Liver (tissue), 8 donors: ENCODE measurements at regions not wholly inside any gene's neighbourhood (a gene's known extent, or its start where the extent isn't known, plus 50 kb on each side); places are given as distances from the start of the nearest gene placed in this dataset.

Source experiments
- DNase-seq: peaks from one replicate; pipeline ENCODE4 v3.0.0-alpha.2; 2017; ENCODE audit warnings: low spot score
- H3K27ac ChIP-seq, 2 donors: one replicate each; pipeline ENCODE4 v1.7.0; 2013; ENCODE audit warnings: inconsistent platforms in 2 of 2, low read length in 2 of 2, control low read depth in 1 of 2, low read depth in 1 of 2, mild to moderate bottlenecking in 1 of 2
- H3K27me3 ChIP-seq, 4 donors: one replicate each; pipeline versions ENCODE4 v1.6.1 to v1.7.0; 2013; ENCODE audit warnings: low read length in 3 of 4, inconsistent platforms in 1 of 4, mild to moderate bottlenecking in 1 of 4, moderate library complexity in 1 of 4; ENCODE audit not compliant: control insufficient read depth in 4 of 4, insufficient read depth in 4 of 4
- H3K36me3 ChIP-seq, 4 donors: one replicate each; pipeline versions ENCODE4 v1.6.1 to v1.7.0; 2013; ENCODE audit warnings: low read length in 3 of 4, mild to moderate bottlenecking in 3 of 4, low read depth in 1 of 4, moderate library complexity in 1 of 4; ENCODE audit not compliant: control insufficient read depth in 4 of 4, insufficient read depth in 3 of 4
- H3K4me1 ChIP-seq, 4 donors: one replicate each; pipeline versions ENCODE4 v1.6.1 to v1.7.0; 2013; ENCODE audit warnings: low read length in 3 of 4, mild to moderate bottlenecking in 3 of 4, moderate library complexity in 1 of 4; ENCODE audit not compliant: control insufficient read depth in 4 of 4, insufficient read depth in 4 of 4
- H3K4me3 ChIP-seq, 3 donors: one replicate each; pipeline versions ENCODE4 v1.6.1 to v1.7.0; 2013; ENCODE audit warnings: low read length in 3 of 3, control low read depth in 1 of 3, low read depth in 1 of 3, mild to moderate bottlenecking in 1 of 3
- H3K9ac ChIP-seq, 2 donors: one replicate each; pipeline ENCODE4 v1.7.0; 2013; ENCODE audit warnings: low read length in 2 of 2, mild to moderate bottlenecking in 2 of 2, moderate library complexity in 2 of 2, control low read depth in 1 of 2, low read depth in 1 of 2
- H3K9me3 ChIP-seq, 4 donors: one replicate each; pipeline versions ENCODE4 v1.6.1 to v1.7.0; 2013; ENCODE audit warnings: low read length in 3 of 4; ENCODE audit not compliant: control insufficient read depth in 4 of 4
- ATF3 ChIP-seq: IDR thresholded peaks from 2 replicates; pipeline ENCODE4 v1.6.1; 2016; ENCODE audit warnings: antibody characterized with exemption
- CTCF ChIP-seq: fragments of 150-350 bp; IDR thresholded peaks from 2 replicates; pipeline ENCODE4 v1.5.1; 2017; ENCODE audit warnings: improper control_type of control experiment, low read depth, low read length; ENCODE audit not compliant: missing input control
- EGR1 ChIP-seq, 2 donors: IDR thresholded peaks; 2 replicates each; pipeline ENCODE4 v1.6.1; 2016 to 2018; ENCODE audit warnings: antibody characterized with exemption in 2 of 2, low read depth in 2 of 2
- FOXA1 ChIP-seq: IDR thresholded peaks from 2 replicates; pipeline ENCODE4 v1.6.1; 2016; ENCODE audit warnings: antibody characterized with exemption
- FOXA2 ChIP-seq: IDR thresholded peaks from 2 replicates; pipeline ENCODE4 v1.6.1; 2016; ENCODE audit warnings: antibody characterized with exemption
- GABPA ChIP-seq, 2 donors: IDR thresholded peaks in 1 of 2; conservative IDR thresholded peaks in 1 of 2; 2 replicates each; pipeline ENCODE4 v1.6.1; 2016; ENCODE audit warnings: antibody characterized with exemption in 2 of 2, mild to moderate bottlenecking in 1 of 2, moderate library complexity in 1 of 2
- HNF4A ChIP-seq, 2 donors: conservative IDR thresholded peaks; 2 replicates each; pipeline ENCODE4 v1.6.1; 2016; ENCODE audit warnings: antibody characterized with exemption in 2 of 2, mild to moderate bottlenecking in 2 of 2
- HNF4G ChIP-seq: IDR thresholded peaks from 2 replicates; pipeline ENCODE4 v1.6.1; 2016; ENCODE audit warnings: antibody characterized with exemption
- JUND ChIP-seq, 2 donors: IDR thresholded peaks; 2 replicates each; pipeline ENCODE4 v1.6.1; 2016; ENCODE audit warnings: antibody characterized with exemption in 2 of 2
- MAX ChIP-seq: IDR thresholded peaks from 2 replicates; pipeline ENCODE4 v1.6.1; 2016; ENCODE audit warnings: antibody characterized with exemption
- RXRA ChIP-seq, 2 donors: IDR thresholded peaks; 2 replicates each; pipeline ENCODE4 v1.6.1; 2017 to 2018; ENCODE audit warnings: antibody characterized with exemption in 2 of 2, mild to moderate bottlenecking in 1 of 2
- SP1 ChIP-seq: IDR thresholded peaks from 2 replicates; pipeline ENCODE4 v1.6.1; 2018; ENCODE audit warnings: antibody characterized with exemption, mild to moderate bottlenecking
- TAF1 ChIP-seq: conservative IDR thresholded peaks from 2 replicates; pipeline ENCODE4 v1.6.1; 2016; ENCODE audit warnings: antibody characterized with exemption, mild to moderate bottlenecking
- YY1 ChIP-seq: IDR thresholded peaks from 2 replicates; pipeline ENCODE4 v1.6.1; 2016; ENCODE audit warnings: antibody characterized with exemption, mild to moderate bottlenecking
- ZBTB33 ChIP-seq: IDR thresholded peaks from 2 replicates; pipeline ENCODE4 v1.6.1; 2016; ENCODE audit warnings: antibody characterized with exemption
- WGBS: extraction: QIAGEN DNeasy Blood & Tissue Kit; methylation state at CpG from one replicate; pipeline ENCODE4 v1.1.7; 2013; 5-methylcytosine and 5-hydroxymethylcytosine counted together
- donor health status: healthy.
- donor health status: healthy.
- donor health status: healthy.
- donor health status: healthy.
- donor health status: healthy.

- TF ChIP-seq SP1: no peak
- Histone ChIP-seq H3K9me3 (no peaks in the 10 kb centered on the region), H3K4me3 (no peak overlapping the region), H3K36me3 (no peaks in the 10 kb centered on the region), H3K27me3 (no peaks in the 10 kb centered on the region), H3K9ac (no peak overlapping the region), H3K27ac (no peak overlapping the region), H3K4me1 (no peaks in the 10 kb centered on the region)
- WGBS: 69% methylated on average over 3 of the region's 3 CpGs
- no peak for DNase-seq
Measured at GRCh38 chr2:13558368-13558767, 841.6 kb downstream of the TRIB2 start.

- Histone ChIP-seq H3K4me1 (no peaks in the 10 kb centered on the region), H3K4me3 (no peak overlapping the region), H3K27me3 (no peaks in the 10 kb centered on the region), H3K9me3 (no peaks in the 10 kb centered on the region), H3K27ac (no peak overlapping the region), H3K36me3 (no peaks in the 10 kb centered on the region), H3K9ac (no peak overlapping the region)
- no peak for DNase-seq
- TF ChIP-seq ATF3: no peak
- no peak for TF ChIP-seq FOXA1
- TF ChIP-seq TAF1: no peak
- TF ChIP-seq EGR1 (IDR thresholded peaks at IDR 0.05; ENCODE audit: low read depth in 2 of 2): no peak
- no peak for TF ChIP-seq MAX
- TF ChIP-seq YY1: no peak
- TF ChIP-seq SP1: no peak
Measured at GRCh38 chr2:13560322-13560721, 843.6 kb downstream of the TRIB2 start.

- 83% methylated on average over 2 of the region's 2 CpGs for WGBS
- no peak for TF ChIP-seq ATF3
- no peak for TF ChIP-seq MAX
- no peak for TF ChIP-seq SP1
- TF ChIP-seq FOXA2: no peak
- no peak for TF ChIP-seq EGR1 (IDR thresholded peaks at IDR 0.05; ENCODE audit: low read depth in 2 of 2)
- no peak for TF ChIP-seq ZBTB33
- TF ChIP-seq GABPA (IDR thresholded peaks at IDR 0.05 in 1 of 2, conservative IDR thresholded peaks at IDR 0.05 in 1 of 2): no peak
- TF ChIP-seq HNF4A (conservative IDR thresholded peaks at IDR 0.05): no peak
- no peak for TF ChIP-seq CTCF
- TF ChIP-seq HNF4G: no peak
- no peak for TF ChIP-seq JUND (IDR thresholded peaks at IDR 0.05)
- TF ChIP-seq RXRA (IDR thresholded peaks at IDR 0.05): no peak
- no peaks in the 10 kb centered on the region for H3K4me1 ChIP-seq
- DNase-seq: no peak
- no peaks in the 10 kb centered on the region for H3K27me3 ChIP-seq
- H3K9me3 ChIP-seq: no peaks in the 10 kb centered on the region
- H3K36me3 ChIP-seq: no peaks in the 10 kb centered on the region
- no peak overlapping the region for H3K9ac ChIP-seq
- no peak overlapping the region for H3K4me3 ChIP-seq
- no peak overlapping the region for H3K27ac ChIP-seq
Measured at GRCh38 chr2:13572466-13572865, 855.7 kb downstream of the TRIB2 start.
